Adrenal gland (tissue), 9 donors: ENCODE measurements at regions not wholly inside any gene's neighbourhood (a gene's known extent, or its start where the extent isn't known, plus 50 kb on each side); places are given as distances from the start of the nearest gene placed in this dataset.

Source experiments
- DNase-seq, 7 donors: peaks; one replicate each; pipeline ENCODE4 v3.0.0-alpha.2; 2019 to 2020
- H3K27ac ChIP-seq, 5 donors: fragments of 200-600 bp; sonication (generic) in 4 of 5; 1 replicate in 3 of 5; 2 replicates in 2 of 5; pipeline versions ENCODE4 v1.5.1 to v1.8.0; 2016 to 2020; ENCODE audit warnings: mild to moderate bottlenecking in 1 of 5
- H3K27me3 ChIP-seq: fragments of 200-600 bp; 2 replicates; pipeline ENCODE4 v1.8.0; 2021
- H3K36me3 ChIP-seq, 2 donors: fragments of 200-600 bp; replicated peaks in 1 of 2; 1 replicate in 1 of 2; 2 replicates in 1 of 2; pipeline versions ENCODE4 v1.5.1 to v1.8.0; 2018 to 2022
- H3K4me1 ChIP-seq, 2 donors: fragments of 200-600 bp; replicated peaks in 1 of 2; 1 replicate in 1 of 2; 2 replicates in 1 of 2; pipeline versions ENCODE4 v1.5.1 to v1.8.0; 2018 to 2021
- H3K4me3 ChIP-seq, 4 donors: fragments of 200-600 bp; sonication (generic) in 3 of 4; one replicate each; pipeline ENCODE4 v1.5.1; 2016 to 2018
- H3K9me3 ChIP-seq, 3 donors: fragments of 200-600 bp; sonication (generic) in 1 of 3; replicated peaks in 1 of 3; 1 replicate in 2 of 3; 2 replicates in 1 of 3; pipeline versions ENCODE4 v1.5.1 to v1.8.0; 2016 to 2021
- POLR2A ChIP-seq, 2 donors: fragments of 450-650 bp; IDR thresholded peaks; one replicate each; pipeline ENCODE4 v1.6.1; 2017; ENCODE audit warnings: antibody characterized with exemption in 2 of 2, mild to moderate bottlenecking in 2 of 2, moderate library complexity in 1 of 2
- WGBS, 4 donors: extraction: QIAGEN DNeasy Blood & Tissue Kit in 2 of 4; methylation state at CpG; one replicate each; pipeline versions ENCODE4 v1.1.5 to v1.1.7; 2013 to 2017; 5-methylcytosine and 5-hydroxymethylcytosine counted together
- intact Hi-C, 2 donors: fragments of 100-400 bp; cut with DNase I; formaldehyde crosslinking; loops; one replicate each; pipeline versions ENCODE4 v1.14.1 to v1.15.0; 2022 to 2023
- TF ChIP-seq, protein P1 (sequence below), 6 experiments: fragments of 450-650 bp in 4 of 6; fragments of 200-600 bp in 2 of 6; sonication (generic) in 1 of 6; IDR thresholded peaks; 1 replicate in 5 of 6; 2 replicates in 1 of 6; pipeline versions ENCODE4 v1.5.1 to v1.8.0; 2016 to 2021; ENCODE audit warnings: antibody characterized with exemption in 6 of 6, mild to moderate bottlenecking in 2 of 6, moderate library complexity in 1 of 6
- donor health status: healthy with polysubstance abuse.
- donor health status: Bipolar disorder and iron deficiency.
- donor health status: DM: yes; HTN: yes; CAD: no.
- donor health status: DM: no; HTN: no; CAD: no.
- donor health status: DM: no; HTN: no; CAD: no.

- H3K36me3 ChIP-seq, result no peaks in the 10 kb centered on the region
- peaks cover 7% of the 10 kb centered on the region for H3K27me3 ChIP-seq
- TF ChIP-seq, protein P1, sequence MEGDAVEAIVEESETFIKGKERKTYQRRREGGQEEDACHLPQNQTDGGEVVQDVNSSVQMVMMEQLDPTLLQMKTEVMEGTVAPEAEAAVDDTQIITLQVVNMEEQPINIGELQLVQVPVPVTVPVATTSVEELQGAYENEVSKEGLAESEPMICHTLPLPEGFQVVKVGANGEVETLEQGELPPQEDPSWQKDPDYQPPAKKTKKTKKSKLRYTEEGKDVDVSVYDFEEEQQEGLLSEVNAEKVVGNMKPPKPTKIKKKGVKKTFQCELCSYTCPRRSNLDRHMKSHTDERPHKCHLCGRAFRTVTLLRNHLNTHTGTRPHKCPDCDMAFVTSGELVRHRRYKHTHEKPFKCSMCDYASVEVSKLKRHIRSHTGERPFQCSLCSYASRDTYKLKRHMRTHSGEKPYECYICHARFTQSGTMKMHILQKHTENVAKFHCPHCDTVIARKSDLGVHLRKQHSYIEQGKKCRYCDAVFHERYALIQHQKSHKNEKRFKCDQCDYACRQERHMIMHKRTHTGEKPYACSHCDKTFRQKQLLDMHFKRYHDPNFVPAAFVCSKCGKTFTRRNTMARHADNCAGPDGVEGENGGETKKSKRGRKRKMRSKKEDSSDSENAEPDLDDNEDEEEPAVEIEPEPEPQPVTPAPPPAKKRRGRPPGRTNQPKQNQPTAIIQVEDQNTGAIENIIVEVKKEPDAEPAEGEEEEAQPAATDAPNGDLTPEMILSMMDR (IDR thresholded peaks at IDR 0.05), result no peak
- no peak for TF ChIP-seq POLR2A (IDR thresholded peaks at IDR 0.05)
- intact Hi-C loops, result no loop called here
- no peaks in the 10 kb centered on the region for H3K9me3 ChIP-seq
- H3K27ac ChIP-seq, result no peak overlapping the region
- 78 to 92% (median 90%) methylated on average over 3 of the region's 3 CpGs for WGBS, 4 donors
- no peak overlapping the region for H3K4me3 ChIP-seq
- H3K4me1 ChIP-seq, result no peaks in the 10 kb centered on the region
- no peak for DNase-seq
Observed at GRCh38 chr9:18236336-18236735, 237.6 kb upstream of the ADAMTSL1 start.

GRCh38 chr9:18237776-18238175 is 236.2 kb upstream of the ADAMTSL1 start:
- H3K4me3 ChIP-seq, result no peak overlapping the region
- TF ChIP-seq POLR2A (IDR thresholded peaks at IDR 0.05), result no peak
- TF ChIP-seq, protein P1 (IDR thresholded peaks at IDR 0.05), result no peak
- no peaks in the 10 kb centered on the region for H3K4me1 ChIP-seq
- H3K36me3 ChIP-seq, result no peaks in the 10 kb centered on the region
- H3K27ac ChIP-seq, result no peak overlapping the region
- WGBS, 4 donors, result 69 to 81% (median 77%) methylated on average over 3 of the region's 3 CpGs
- DNase-seq, result no peak
- H3K9me3 ChIP-seq, result no peaks in the 10 kb centered on the region
- intact Hi-C loops, result no loop called here
- peaks cover 7% of the 10 kb centered on the region for H3K27me3 ChIP-seq

DNA sequence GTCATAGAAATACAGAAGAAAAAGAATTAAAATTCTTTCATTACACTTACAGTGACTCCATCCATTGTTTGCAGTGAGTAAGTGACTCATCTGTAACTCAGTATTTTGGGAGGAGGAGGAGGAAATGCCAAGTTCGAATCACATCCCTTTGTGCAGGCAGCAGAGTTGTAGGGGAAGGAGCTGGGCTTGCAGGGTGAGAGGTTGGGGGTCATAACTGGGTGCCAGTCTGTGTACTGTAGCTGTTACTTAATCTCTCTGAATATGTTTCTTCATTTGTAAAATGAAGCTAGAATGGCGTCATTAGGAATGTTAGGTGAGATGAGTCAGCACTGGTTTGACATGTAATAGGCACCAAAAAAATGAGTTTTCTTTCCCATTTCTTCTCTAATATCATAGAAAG is 235.7 kb upstream of the ADAMTSL1 start:
- no peak for DNase-seq
- Histone ChIP-seq H3K27ac (no peak overlapping the region), H3K9me3 (no peaks in the 10 kb centered on the region), H3K27me3 (peaks cover 7% of the 10 kb centered on the region), H3K4me3 (no peak overlapping the region), H3K36me3 (no peaks in the 10 kb centered on the region), H3K4me1 (no peaks in the 10 kb centered on the region)
- no peak for TF ChIP-seq POLR2A (IDR thresholded peaks at IDR 0.05)
- TF ChIP-seq, protein P1 (IDR thresholded peaks at IDR 0.05), result no peak
- intact Hi-C loops, result no loop called here
- 30 to 45% (median 38%) methylated on average over 2 of the region's 2 CpGs for WGBS, 4 donors

DNA sequence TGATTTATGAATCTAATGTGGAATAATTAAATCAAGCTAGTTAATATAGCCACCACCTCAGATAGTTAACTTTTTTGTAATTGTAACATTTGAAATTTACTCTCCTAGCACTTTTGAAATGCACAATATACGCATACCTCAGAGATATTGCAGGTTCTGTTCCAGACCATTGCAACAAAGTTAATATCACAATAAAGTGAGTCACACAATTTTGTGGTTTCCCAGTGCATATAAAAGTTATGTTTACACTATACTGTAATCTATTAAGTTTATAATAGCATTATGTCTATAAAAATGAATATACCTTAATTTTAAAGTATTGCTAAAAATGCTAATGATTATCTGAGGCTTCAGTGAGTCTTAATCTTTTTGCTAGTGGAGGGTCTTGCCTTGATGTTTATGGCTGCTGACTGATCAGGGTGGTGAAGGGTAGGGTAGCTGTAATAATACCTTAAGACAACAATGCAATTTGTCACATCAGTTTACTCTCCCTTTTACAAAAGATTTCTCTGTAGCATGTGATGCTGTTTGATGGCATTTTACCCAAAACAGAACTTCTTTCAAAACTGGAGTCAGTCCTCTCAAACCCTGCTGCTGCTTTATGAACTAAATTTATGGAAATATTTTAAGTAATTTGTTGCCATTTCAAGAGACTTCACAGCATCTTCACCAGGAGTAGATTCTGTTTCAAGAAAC is 235.1 kb upstream of the ADAMTSL1 start:
- Histone ChIP-seq H3K27ac (no peak overlapping the region), H3K27me3 (peaks cover 7% of the 10 kb centered on the region), H3K4me3 (no peak overlapping the region), H3K9me3 (no peaks in the 10 kb centered on the region), H3K36me3 (no peaks in the 10 kb centered on the region), H3K4me1 (no peaks in the 10 kb centered on the region)
- DNase-seq, result no peak
- no peak for TF ChIP-seq POLR2A (IDR thresholded peaks at IDR 0.05)
- TF ChIP-seq, protein P1 (IDR thresholded peaks at IDR 0.05), result no peak
- WGBS, 4 donors, result 87 to 97% (median 93%) methylated on average over 1 of the region's 1 CpG
- intact Hi-C loops, result no loop called here
